Amniotic stem cell (primary cell): ENCODE measurements at regions not wholly inside any gene's neighbourhood (a gene's known extent, or its start where the extent isn't known, plus 50 kb on each side); places are given as distances from the start of the nearest gene placed in this dataset.

Experiments
- DNase-seq: peaks from one replicate; lab custom pipeline; 2025; lab: John Stamatoyannopoulos, UW

GRCh38 chr2:150976604-150977003 is 285.1 kb downstream of the RBM43 start:
- DNase-seq, result no peak

GRCh38 chr2:150974864-150975263 is 286.8 kb downstream of the RBM43 start:
- DNase-seq, result no peak

GRCh38 chr2:150974234-150974633 is 287.4 kb downstream of the RBM43 start:
- DNase-seq, result no peak

- no peak for DNase-seq
Observed at GRCh38 chr2:150971910-150972309, 289.8 kb downstream of the RBM43 start.

GRCh38 chr2:150963336-150963735 is 298.3 kb downstream of the RBM43 start:
- DNase-seq, result no peak

GRCh38 chr2:150955231-150955630 is 306.4 kb downstream of the RBM43 start:
- no peak for DNase-seq

GRCh38 chr2:150946831-150947230 is 314.8 kb downstream of the RBM43 start:
- no peak for DNase-seq

- no peak for DNase-seq
Observed at GRCh38 chr2:150944315-150944714, 317.3 kb downstream of the RBM43 start.

GRCh38 chr2:150939087-150939486 is 322.6 kb downstream of the RBM43 start:
- no peak for DNase-seq

GRCh38 chr2:150938527-150938926 is 323.1 kb downstream of the RBM43 start:
- no peak for DNase-seq

- no peak for DNase-seq
Observed at GRCh38 chr2:150937030-150937429, 324.6 kb downstream of the RBM43 start.

GRCh38 chr2:150931451-150931850 is 330.2 kb downstream of the RBM43 start:
- no peak for DNase-seq

GRCh38 chr2:150925611-150926010 is 336.1 kb downstream of the RBM43 start:
- no peak for DNase-seq

GRCh38 chr2:150924878-150925277 is 336.8 kb downstream of the RBM43 start:
- no peak for DNase-seq

GRCh38 chr2:150919901-150920300 is 341.8 kb downstream of the RBM43 start:
- DNase-seq, result no peak

GRCh38 chr2:150917961-150918713 is 343.5 kb downstream of the RBM43 start:
- DNase-seq, result no peak

GRCh38 chr2:150916467-150917396 is 344.9 kb downstream of the RBM43 start:
- DNase-seq, result no peak

GRCh38 chr2:150911766-150912280 is 349.8 kb downstream of the RBM43 start:
- no peak for DNase-seq

GRCh38 chr2:150909613-150910012 is 352.1 kb downstream of the RBM43 start:
- DNase-seq, result no peak

- no peak for DNase-seq
Observed at GRCh38 chr2:150909090-150909489, 352.6 kb downstream of the RBM43 start.

- DNase-seq, result no peak
Observed at GRCh38 chr2:150907466-150907865, 354.2 kb downstream of the RBM43 start.

GRCh38 chr2:150903461-150903860 is 358.2 kb downstream of the RBM43 start:
- DNase-seq, result no peak

- DNase-seq, result no peak
Observed at GRCh38 chr2:150903055-150903454, 358.6 kb downstream of the RBM43 start.
